ENCODE measurements at regions not wholly inside any gene's neighbourhood (a gene's known extent, or its start where the extent isn't known, plus 50 kb on each side); places are given as distances from the start of the nearest gene placed in this dataset.

DNA sequence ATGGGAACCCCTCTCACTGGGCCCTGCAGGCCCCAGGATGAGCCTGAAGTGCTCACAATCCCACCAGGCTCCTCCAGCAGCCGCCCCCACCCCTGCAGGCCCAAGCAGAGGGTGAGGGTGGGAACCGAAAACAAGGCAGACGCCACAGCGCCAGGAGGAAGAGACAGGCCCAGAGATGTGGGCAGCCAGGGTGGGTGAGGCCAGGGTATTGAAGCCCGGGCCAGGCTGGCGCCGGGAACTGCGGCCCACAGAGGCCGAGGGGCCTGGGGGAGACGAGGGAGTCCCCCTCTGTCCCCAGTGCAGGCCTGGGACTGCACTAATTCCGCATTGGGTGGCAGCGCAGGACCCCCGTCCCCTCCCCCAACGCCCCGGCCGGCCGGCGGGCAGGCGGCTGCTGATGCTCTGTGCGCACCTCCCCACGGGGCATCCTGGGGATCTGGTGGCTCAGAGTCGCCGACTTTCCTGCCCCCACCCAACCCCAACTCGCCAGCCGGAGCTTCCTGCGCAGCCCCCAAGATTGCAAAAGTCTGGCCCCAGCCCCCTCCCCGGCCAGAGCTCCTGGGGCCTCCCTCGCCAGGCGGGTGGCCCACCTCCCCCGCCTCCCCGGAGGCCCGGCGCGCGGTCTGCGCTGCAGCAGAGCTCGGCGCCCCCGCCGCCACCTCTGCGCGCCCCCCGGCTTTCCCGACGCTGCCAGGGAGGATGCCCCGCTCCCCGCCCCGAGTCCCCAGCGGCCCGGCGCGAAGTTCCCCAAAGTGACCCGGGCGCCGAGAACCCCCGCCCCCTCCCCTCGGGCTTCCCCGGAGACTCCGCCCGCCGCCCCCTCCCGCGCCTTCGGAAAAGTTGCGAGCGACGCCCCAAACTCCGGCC is 107.8 kb downstream of the ENGASE start:
- H3K27ac Mint-ChIP-seq = no peak overlapping the region
- no peaks in the 10 kb centered on the region for H3K36me3 Mint-ChIP-seq (ENCODE audit: low read depth)
- ChIA-PET CTCF (no interaction called here), POLR2A (no interaction called here)
- DNase-seq (no peak), ATAC-seq (no peak)
- H3K4me3 Mint-ChIP-seq = no peak overlapping the region
- no peaks in the 10 kb centered on the region for H3K9me3 Mint-ChIP-seq (ENCODE audit: low read depth)
- peaks cover 3% of the 10 kb centered on the region for H3K4me1 Mint-ChIP-seq
- intact Hi-C loops (cut with DNase I, micrococcal nuclease) = no loop called here
- H3K27me3 Mint-ChIP-seq = peaks cover 31% of the 10 kb centered on the region

DNA sequence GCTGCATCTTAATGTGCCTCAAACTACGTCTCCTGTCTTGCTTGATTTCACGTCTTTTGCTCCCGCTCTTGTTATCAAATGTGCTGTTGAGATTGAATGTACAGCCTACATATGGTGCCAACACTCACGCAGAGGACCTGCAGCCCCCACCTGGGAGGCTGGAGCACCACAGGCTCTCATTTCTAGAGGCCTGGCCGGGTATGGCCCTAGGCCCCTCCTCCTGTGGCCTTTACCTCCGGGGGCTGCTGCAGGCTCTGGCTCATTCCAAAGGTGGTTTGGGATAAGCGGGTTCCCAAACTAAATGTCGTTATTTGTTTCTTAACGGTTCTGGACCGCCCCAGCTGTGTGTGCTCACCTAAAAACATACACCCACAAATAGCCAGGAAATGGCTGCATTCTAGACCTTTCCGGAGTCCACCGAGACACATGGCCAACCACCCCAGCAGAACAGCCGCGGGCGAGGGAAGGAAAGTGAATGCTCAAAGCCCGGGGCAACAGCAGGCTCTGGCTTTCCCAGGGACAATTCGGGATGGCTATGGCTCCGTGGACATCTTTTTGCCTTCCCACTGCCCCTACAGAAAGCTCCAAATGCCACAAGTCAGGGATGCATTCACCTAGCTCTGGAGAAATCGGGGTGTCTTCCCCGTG is 105.9 kb downstream of the ENGASE start:
- POLR2A ChIA-PET = no interaction called here
- Mint-ChIP-seq H3K27ac (no peak overlapping the region), H3K4me1 (peaks cover 3% of the 10 kb centered on the region), H3K27me3 (peaks cover 26% of the 10 kb centered on the region), H3K4me3 (no peak overlapping the region), H3K9me3 (ENCODE audit: low read depth) (no peaks in the 10 kb centered on the region), H3K36me3 (ENCODE audit: low read depth) (no peaks in the 10 kb centered on the region)
- CTCF ChIA-PET = no interaction called here
- ATAC-seq (no peak), DNase-seq (no peak)
- intact Hi-C loops (cut with DNase I, micrococcal nuclease) = no loop called here

DNA sequence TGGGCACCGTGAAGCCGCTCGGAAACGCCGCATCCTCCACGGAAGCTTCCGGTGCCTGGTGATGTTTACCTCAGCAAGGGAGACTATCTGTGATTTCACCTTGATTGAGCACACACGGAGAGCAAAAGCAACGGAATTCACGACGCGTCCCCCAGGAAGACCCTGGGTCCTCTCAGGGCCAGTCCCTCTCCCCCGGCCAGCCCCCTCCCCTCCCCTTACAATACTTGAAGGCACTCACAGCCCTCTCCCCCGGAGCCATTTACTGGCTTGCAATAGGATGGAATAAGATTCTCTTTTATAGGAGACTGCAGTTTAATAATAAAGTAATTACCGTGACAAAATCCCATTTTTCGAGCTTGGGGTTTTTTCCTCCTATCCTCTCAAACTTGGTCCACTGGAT is 104.7 kb downstream of the ENGASE start:
- H3K9me3 Mint-ChIP-seq (ENCODE audit: low read depth) = no peaks in the 10 kb centered on the region
- no peak overlapping the region for H3K27ac Mint-ChIP-seq
- intact Hi-C loops (cut with DNase I, micrococcal nuclease) = no loop called here
- DNase-seq (no peak), ATAC-seq (no peak)
- H3K4me3 Mint-ChIP-seq = no peak overlapping the region
- no peaks in the 10 kb centered on the region for H3K36me3 Mint-ChIP-seq (ENCODE audit: low read depth)
- H3K27me3 Mint-ChIP-seq = peaks cover 17% of the 10 kb centered on the region
- CTCF ChIA-PET = no interaction called here
- H3K4me1 Mint-ChIP-seq = peaks cover 3% of the 10 kb centered on the region
- POLR2A ChIA-PET = no interaction called here

DNA sequence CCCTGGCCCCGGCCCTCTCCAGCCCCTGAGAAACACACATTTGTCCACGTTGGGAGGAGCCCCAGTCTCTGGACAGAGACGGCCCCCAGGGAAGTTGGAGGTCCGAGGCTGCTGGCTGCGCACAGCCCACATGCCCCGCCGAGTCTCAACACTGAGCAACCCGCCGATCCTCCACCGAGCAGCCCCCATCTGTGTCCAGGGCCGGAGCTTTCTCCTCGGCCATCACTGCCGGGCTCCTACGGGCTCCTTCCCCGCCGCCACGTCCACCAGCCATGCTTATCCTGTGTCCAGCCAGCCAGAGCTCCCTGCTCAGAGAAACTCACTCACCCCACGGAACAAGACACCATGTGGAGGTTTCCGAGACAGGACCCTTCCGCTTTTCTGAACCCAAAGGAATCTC is 103.3 kb downstream of the ENGASE start:
- H3K9me3 Mint-ChIP-seq (ENCODE audit: low read depth) = no peaks in the 10 kb centered on the region
- H3K36me3 Mint-ChIP-seq (ENCODE audit: low read depth) = no peaks in the 10 kb centered on the region
- DNase-seq (no peak), ATAC-seq (no peak)
- H3K4me1 Mint-ChIP-seq = no peaks in the 10 kb centered on the region
- POLR2A ChIA-PET = interaction anchor here (0.6 kb wide), 1 partner anchor 84 kb away, joined by 14 read pairs; no protein-coding TSS in a partner anchor
- H3K4me3 Mint-ChIP-seq = no peak overlapping the region
- CTCF ChIA-PET = no interaction called here
- H3K27ac Mint-ChIP-seq = no peak overlapping the region
- intact Hi-C loops (cut with DNase I, micrococcal nuclease) = no loop called here
- peaks cover 11% of the 10 kb centered on the region for H3K27me3 Mint-ChIP-seq

DNA sequence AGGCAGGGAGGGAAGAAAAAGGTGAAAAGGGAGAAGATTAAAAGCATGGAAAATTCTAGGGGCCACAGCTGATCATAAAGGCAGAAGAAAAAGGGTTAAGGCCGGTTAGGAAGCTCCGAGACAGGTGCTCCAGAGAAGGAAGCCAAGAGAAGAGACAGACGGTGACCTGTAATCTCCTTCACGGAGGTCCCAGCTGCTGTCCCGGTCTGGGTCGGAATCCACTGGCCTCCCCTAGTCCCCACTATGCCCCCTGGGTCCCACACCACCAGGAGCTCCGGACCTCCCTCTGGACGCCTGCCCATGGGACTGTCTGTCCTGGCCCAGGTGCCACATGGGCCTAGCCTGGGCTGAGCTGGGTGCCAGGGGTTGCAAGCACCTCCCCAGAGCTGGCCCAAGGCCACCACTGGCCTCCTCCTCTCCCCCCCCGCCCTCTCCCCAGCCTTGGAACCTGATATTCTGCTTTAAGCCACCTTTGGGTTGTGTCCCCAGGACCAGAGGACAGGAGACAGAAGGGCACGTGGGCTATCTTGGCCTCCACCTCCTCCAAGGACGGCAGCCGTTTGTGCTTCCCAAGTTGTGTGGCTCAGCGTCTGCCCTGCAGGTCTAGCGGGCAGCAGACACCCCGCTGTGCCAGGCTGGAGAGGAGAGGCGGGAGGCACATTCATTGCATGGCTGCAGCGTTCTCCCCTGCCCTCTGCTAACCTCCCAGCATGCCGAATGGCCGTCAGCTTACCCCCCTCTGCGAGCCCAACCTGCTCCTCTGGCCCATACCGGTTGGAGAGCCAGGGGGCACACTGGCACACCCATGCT is 102.4 kb downstream of the ENGASE start:
- Mint-ChIP-seq H3K36me3 (ENCODE audit: low read depth) (no peaks in the 10 kb centered on the region), H3K4me1 (no peaks in the 10 kb centered on the region), H3K27me3 (peaks cover 10% of the 10 kb centered on the region), H3K9me3 (ENCODE audit: low read depth) (no peaks in the 10 kb centered on the region), H3K27ac (no peak overlapping the region), H3K4me3 (no peak overlapping the region)
- ChIA-PET CTCF (no interaction called here), POLR2A (no interaction called here)
- intact Hi-C loops (cut with DNase I, micrococcal nuclease) = no loop called here
- ATAC-seq = no peak
- DNase-seq = no peak

DNA sequence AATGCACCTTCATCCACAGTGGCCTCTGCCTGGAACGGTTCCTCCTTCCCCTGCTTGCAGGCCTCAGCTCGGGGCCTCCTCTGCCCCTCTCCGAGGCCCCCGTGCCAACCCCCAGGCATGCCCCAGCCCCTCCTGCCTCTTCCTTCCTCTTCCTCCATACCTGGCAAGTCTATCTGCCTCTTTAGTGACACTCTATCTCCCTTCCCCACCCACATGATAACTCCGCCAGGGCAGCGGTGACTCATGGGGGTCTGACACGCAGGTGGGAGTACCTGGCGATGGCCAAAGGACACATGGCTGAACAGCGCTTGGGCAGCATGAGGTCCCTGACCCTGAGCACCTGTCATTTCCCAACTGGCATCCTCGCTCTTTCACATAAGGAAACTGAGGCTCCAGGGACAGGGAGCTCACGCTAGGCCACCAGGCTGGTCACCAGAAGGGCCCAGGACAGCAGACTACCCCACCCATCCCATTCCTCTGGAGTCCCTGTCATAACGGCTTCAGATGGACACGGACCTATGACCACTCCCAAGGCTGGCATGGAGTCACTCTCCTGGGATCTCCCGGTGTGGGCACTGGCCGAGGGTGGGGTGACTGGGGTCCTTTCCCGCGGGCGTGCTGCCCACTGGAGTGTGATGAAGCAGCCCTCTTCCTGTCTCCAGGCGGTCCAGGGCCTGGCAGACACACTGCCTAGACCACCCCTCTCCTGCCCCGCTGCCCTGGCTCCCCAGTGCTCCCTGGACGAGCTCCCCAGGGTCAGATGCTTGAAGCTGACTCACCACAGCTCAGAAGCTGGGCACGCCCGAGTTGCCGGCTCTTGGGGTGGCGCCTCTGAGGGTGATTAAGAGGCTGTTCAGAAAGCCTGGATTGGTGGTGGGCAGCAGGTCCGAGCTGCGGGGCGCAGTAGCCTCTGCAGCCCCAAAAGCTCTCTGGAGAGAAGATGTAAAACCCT is 100.6 kb downstream of the ENGASE start:
- ChIA-PET CTCF (interaction anchor here (0.6 kb wide), 1 partner anchor 107 kb away, joined by 3 read pairs; no protein-coding TSS in a partner anchor), POLR2A (no interaction called here)
- intact Hi-C loops (cut with DNase I, micrococcal nuclease) = no loop called here
- ATAC-seq (no peak), DNase-seq (no peak)
- Mint-ChIP-seq H3K27me3 (peaks cover under 1% of the 10 kb centered on the region), H3K36me3 (ENCODE audit: low read depth) (no peaks in the 10 kb centered on the region), H3K27ac (no peak overlapping the region), H3K9me3 (ENCODE audit: low read depth) (no peaks in the 10 kb centered on the region), H3K4me3 (no peak overlapping the region), H3K4me1 (no peaks in the 10 kb centered on the region)

DNA sequence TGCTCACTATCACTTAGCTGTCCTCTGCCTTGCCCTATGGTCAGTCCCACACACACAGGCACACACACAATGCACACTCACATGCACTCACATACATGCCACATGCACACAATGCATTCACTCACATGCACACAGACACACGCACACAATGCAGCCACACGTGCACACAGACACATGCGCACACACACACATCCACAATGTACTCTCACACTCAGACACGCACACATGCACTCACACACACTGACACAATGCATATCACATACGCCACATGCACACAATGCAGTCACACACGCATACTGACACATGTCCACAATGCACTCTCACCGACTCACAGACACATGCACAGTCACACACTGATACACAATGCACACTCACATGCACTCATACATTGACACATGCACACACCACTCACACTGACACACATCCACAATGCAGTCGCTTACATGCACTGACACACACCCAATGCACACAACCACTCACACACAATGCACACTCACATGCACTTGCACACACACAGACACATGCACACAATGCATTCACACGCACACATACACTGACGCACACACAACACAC is 99.7 kb downstream of the ENGASE start:
- H3K9me3 Mint-ChIP-seq (ENCODE audit: low read depth) = no peaks in the 10 kb centered on the region
- H3K36me3 Mint-ChIP-seq (ENCODE audit: low read depth) = no peaks in the 10 kb centered on the region
- H3K27me3 Mint-ChIP-seq = no peaks in the 10 kb centered on the region
- POLR2A ChIA-PET = no interaction called here
- DNase-seq (no peak), ATAC-seq (no peak)
- no peak overlapping the region for H3K4me3 Mint-ChIP-seq
- intact Hi-C loops (cut with DNase I, micrococcal nuclease) = no loop called here
- no peak overlapping the region for H3K27ac Mint-ChIP-seq
- no peaks in the 10 kb centered on the region for H3K4me1 Mint-ChIP-seq
- CTCF ChIA-PET = interaction anchor here (0.6 kb wide), 1 partner anchor 107 kb away, joined by 3 read pairs; no protein-coding TSS in a partner anchor

DNA sequence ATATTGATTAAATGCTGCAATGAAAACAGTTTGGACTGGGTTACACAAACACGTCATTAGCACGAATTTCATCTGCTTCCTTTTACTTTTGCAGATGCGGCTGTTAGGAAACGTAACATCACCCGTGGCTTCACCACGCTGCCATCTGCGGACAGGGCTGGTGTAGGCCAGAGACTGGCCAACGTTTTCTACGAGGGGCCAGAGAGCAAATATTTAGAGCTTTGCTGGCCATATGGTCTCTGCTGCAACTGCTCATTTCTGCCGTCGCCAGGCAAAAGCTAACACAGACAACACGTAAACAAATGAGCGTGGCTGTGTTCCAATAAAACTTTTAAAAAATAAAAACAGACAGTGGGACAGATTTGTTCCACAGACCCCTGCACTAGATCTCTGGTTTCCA is 96.6 kb downstream of the ENGASE start:
- intact Hi-C loops (cut with DNase I, micrococcal nuclease) = no loop called here
- Mint-ChIP-seq H3K36me3 (ENCODE audit: low read depth) (no peaks in the 10 kb centered on the region), H3K27me3 (no peaks in the 10 kb centered on the region), H3K4me3 (no peak overlapping the region), H3K9me3 (ENCODE audit: low read depth) (no peaks in the 10 kb centered on the region), H3K4me1 (no peaks in the 10 kb centered on the region), H3K27ac (no peak overlapping the region)
- DNase-seq (no peak), ATAC-seq (no peak)
- CTCF ChIA-PET = no interaction called here
- POLR2A ChIA-PET = no interaction called here

DNA sequence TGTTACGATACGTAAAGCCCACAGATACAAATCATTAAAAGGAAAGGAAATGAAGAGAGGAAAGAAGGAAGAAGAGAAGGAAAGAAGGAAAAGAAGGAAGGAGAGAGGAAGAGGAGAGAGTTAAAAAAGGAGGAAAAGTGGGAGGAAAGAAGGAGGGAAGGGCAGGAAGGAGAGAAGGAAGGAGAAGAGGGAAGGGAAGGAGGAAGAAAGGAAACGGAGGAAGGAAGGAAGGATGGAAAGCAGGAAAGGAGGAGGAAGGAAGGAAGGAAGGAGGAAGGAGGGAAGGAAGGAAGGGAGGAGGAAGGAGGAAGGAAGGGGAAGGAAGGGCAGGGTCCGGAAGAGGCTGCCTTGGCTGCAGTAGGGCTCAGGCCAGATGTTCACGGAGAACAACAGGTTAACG is 95.2 kb downstream of the ENGASE start:
- ATAC-seq = no peak
- POLR2A ChIA-PET = no interaction called here
- CTCF ChIA-PET = no interaction called here
- Mint-ChIP-seq H3K27me3 (no peaks in the 10 kb centered on the region), H3K4me1 (no peaks in the 10 kb centered on the region), H3K36me3 (ENCODE audit: low read depth) (no peaks in the 10 kb centered on the region), H3K27ac (no peak overlapping the region), H3K9me3 (ENCODE audit: low read depth) (no peaks in the 10 kb centered on the region), H3K4me3 (no peak overlapping the region)
- no peak for DNase-seq
- intact Hi-C loops (cut with DNase I, micrococcal nuclease) = no loop called here

DNA sequence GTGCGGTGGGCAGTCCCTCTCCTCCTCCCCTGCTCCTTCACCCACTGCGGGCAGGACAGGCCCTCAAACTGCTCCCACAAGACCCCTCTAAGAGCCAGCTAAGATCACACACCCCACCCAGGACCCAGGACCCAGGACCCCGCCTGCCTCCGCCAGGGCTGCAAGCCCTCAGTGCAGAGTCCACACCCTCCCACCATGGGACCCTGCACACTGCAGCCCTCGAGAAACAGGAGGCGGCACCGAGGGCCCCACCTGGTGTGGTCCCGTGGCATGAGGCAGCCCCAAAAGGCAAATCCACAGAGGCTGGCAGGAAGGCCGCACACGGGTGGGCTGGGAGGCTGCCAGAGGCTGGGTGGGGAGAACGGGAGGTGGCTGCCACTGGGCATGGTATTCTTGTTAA is 94.7 kb downstream of the ENGASE start:
- Mint-ChIP-seq H3K4me1 (no peaks in the 10 kb centered on the region), H3K9me3 (ENCODE audit: low read depth) (no peaks in the 10 kb centered on the region), H3K27ac (no peak overlapping the region), H3K4me3 (no peak overlapping the region), H3K36me3 (ENCODE audit: low read depth) (no peaks in the 10 kb centered on the region), H3K27me3 (no peaks in the 10 kb centered on the region)
- DNase-seq (no peak), ATAC-seq (no peak)
- intact Hi-C loops (cut with DNase I, micrococcal nuclease) = no loop called here
- ChIA-PET POLR2A (no interaction called here), CTCF (no interaction called here)

DNA sequence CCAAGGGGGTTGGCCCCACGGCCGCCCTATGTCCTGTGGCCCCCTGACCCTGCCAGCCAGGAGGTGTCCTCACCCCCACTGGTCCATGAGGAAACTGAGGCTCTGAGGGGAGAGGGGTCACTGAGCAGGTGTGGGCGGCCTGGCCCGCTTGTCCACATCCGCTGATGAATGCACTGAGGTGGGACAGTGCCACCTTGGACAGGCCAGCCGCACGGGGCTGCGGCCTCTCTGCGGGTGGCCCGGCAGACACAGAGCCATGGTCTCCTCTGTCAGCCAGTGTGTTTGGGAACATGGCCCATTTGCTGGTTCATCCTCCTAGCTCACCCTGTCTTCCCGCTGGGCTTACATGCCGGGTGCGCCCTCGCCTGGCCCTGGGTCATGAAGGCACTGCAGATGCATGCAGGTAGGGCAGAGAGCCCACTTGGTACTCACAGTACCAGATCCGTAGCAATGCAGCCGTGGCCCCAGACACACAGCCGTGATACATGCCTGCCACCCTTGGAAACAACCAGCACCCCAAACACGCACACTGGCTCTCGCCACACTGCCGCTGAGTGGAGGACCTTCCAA is 93.9 kb downstream of the ENGASE start:
- no peaks in the 10 kb centered on the region for H3K9me3 Mint-ChIP-seq (ENCODE audit: low read depth)

More for the DNA sequence above, 93.9 kb downstream of the ENGASE start:
- Mint-ChIP-seq H3K27ac (no peak overlapping the region), H3K36me3 (ENCODE audit: low read depth) (no peaks in the 10 kb centered on the region), H3K4me3 (no peak overlapping the region), H3K27me3 (no peaks in the 10 kb centered on the region), H3K4me1 (no peaks in the 10 kb centered on the region)
- ChIA-PET POLR2A (no interaction called here), CTCF (no interaction called here)
- intact Hi-C loops (cut with DNase I, micrococcal nuclease) = no loop called here
- DNase-seq (no peak), ATAC-seq (no peak)
